ENCODE measurements at regions not wholly inside any gene's neighbourhood (a gene's known extent, or its start where the extent isn't known, plus 50 kb on each side); places are given as distances from the start of the nearest gene placed in this dataset.

- TF ChIP-seq POLR2A (IDR thresholded peaks at IDR 0.05), result no peak
- TF ChIP-seq, protein P1, sequence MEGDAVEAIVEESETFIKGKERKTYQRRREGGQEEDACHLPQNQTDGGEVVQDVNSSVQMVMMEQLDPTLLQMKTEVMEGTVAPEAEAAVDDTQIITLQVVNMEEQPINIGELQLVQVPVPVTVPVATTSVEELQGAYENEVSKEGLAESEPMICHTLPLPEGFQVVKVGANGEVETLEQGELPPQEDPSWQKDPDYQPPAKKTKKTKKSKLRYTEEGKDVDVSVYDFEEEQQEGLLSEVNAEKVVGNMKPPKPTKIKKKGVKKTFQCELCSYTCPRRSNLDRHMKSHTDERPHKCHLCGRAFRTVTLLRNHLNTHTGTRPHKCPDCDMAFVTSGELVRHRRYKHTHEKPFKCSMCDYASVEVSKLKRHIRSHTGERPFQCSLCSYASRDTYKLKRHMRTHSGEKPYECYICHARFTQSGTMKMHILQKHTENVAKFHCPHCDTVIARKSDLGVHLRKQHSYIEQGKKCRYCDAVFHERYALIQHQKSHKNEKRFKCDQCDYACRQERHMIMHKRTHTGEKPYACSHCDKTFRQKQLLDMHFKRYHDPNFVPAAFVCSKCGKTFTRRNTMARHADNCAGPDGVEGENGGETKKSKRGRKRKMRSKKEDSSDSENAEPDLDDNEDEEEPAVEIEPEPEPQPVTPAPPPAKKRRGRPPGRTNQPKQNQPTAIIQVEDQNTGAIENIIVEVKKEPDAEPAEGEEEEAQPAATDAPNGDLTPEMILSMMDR (IDR thresholded peaks at IDR 0.05), result no peak
These were observed 213.4 kb downstream of the AUH start for GRCh38 chr9:91148306-91148705.

Measured in esophagus squamous epithelium (tissue), 4 donors.